H1 (cell line): ENCODE measurements at regions not wholly inside any gene's neighbourhood (a gene's known extent, or its start where the extent isn't known, plus 50 kb on each side); places are given as distances from the start of the nearest gene placed in this dataset.

Experiments used
- CREB1 ChIP-seq: IDR thresholded peaks from 2 replicates; pipeline ENCODE4 v1.6.1; 2012; ENCODE audit warnings: inconsistent platforms
- GABPA ChIP-seq: IDR thresholded peaks from 2 replicates; pipeline ENCODE4 v1.6.1; 2011; ENCODE audit warnings: mild to moderate bottlenecking, low read length, moderate library complexity, borderline replicate concordance; ENCODE audit not compliant: insufficient read depth
- PHF8 ChIP-seq: fragments of 200-600 bp; sonication (generic); conservative IDR thresholded peaks from 2 replicates; pipeline ENCODE4 v1.7.1; 2012; ENCODE audit warnings: low read depth, mild to moderate bottlenecking, inconsistent platforms, low read length, moderate library complexity
- TCF12 ChIP-seq: IDR thresholded peaks from 2 replicates; pipeline ENCODE4 v1.6.1; 2011; ENCODE audit warnings: low read depth, mild to moderate bottlenecking, low read length
- ZNF274 ChIP-seq: IDR thresholded peaks from 2 replicates; pipeline ENCODE4 v1.7.0; 2012; ENCODE audit warnings: low read length, borderline replicate concordance; ENCODE audit errors: extremely low read depth

- TF ChIP-seq PHF8, result no peak
- TF ChIP-seq ZNF274, result no peak
- no peak for TF ChIP-seq TCF12
- no peak for TF ChIP-seq CREB1
- no peak for TF ChIP-seq GABPA
These were observed 1591.6 kb upstream of the MIR17HG start (continued) for GRCh38 chr13:89755729-89756492.
